HL-60/S4 treated with phorbol 12-myristate 13-acetate at 8.2 ng/mL for 4 days and 3 days (cell line): ENCODE measurements at regions not wholly inside any gene's neighbourhood (a gene's known extent, or its start where the extent isn't known, plus 50 kb on each side); places are given as distances from the start of the nearest gene placed in this dataset.

Experiments used
- in situ Hi-C: fragments of 300-500 bp; cut with MboI; formaldehyde crosslinking; loops from 2 replicates; pipeline ENCODE4 v1.15.0; 2022; ENCODE audit warnings: low sequenced_read_pairs

- in situ Hi-C loops = no loop called here
Measured at GRCh38 chr5:68429510-68429909, 214.0 kb downstream of the PIK3R1 start.

GRCh38 chr5:68430279-68430678 lies 214.7 kb downstream of the PIK3R1 start:
- in situ Hi-C loops = no loop called here

- in situ Hi-C loops = no loop called here
Measured at GRCh38 chr5:68431186-68431585, 215.6 kb downstream of the PIK3R1 start.

DNA sequence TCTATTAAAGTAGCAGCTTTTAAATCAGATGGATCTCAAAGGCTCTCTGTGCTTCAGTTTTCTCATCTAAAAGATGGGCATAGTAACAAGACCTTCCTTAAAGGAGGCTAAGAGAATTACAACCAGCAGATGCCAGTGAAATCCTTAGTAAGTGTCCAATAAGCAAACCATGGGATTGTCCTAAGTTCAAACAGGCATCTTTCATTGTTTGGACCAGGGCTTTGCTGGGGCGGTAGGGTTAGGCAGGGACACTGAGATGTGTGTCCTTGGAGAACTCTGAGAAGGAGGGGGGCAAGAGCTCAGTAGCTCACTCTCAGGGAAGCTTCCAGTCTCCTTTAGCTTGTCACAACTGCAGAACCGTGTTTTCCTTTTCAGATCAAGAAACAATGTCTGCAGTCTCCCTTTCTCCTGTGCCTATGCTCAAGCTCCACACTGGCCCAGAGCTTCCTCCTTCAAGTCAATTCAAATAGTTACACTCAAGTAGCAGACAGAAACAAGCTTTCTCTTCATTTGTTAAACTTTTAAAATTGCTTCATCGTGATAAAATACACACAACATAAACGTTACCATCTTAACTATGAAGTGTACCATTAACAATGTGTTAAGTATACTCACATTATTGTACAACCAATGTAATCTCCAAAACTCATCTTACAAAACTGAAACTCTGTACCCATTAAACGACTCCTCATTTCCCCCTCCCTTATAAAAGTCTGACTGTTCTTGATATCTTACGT lies 216.2 kb downstream of the PIK3R1 start:
- in situ Hi-C loops = no loop called here

DNA sequence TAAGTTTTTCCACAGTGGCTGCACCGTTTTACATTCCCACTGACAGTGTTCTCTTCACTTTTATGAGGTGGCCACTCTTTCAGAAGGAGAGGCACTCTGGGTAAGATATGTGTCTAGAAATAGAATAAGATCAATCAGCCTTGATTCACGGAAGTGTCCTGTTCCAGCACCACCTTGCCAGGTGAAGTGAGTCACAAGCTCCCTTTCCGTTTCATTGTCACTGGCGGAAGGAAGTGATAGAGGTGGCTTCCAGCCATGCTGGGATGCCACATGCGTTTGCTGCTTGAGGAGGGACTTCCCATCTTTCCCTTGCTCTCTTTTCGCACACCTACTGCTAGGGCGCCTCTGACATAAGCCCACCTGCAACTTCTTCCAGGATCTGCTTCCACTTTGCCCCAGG lies 217.1 kb downstream of the PIK3R1 start:
- in situ Hi-C loops = no loop called here

DNA sequence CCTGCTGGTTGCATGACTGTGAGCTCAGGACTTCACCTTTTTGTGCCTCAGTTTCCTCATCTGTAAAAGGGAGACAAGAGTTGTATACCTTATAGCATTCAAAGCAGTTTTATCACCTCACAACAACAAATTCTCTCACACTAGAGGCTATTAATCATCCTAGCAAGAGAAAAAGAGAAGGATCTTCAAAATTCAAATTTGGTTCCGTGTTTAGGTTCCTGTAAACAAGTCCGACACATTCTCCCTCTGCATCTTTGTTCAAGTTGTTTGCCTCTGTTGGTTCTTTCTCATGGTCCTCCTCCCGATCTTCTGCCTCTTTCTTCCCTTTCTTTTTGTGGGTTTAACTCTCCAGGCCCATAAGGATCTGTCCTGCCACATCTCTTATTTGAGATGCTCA lies 218.0 kb downstream of the PIK3R1 start:
- in situ Hi-C loops = no loop called here

GRCh38 chr5:68433923-68434879 lies 218.6 kb downstream of the PIK3R1 start:
- in situ Hi-C loops = no loop called here

- in situ Hi-C loops = no loop called here
Measured at GRCh38 chr5:68435611-68436010, 220.1 kb downstream of the PIK3R1 start.

DNA sequence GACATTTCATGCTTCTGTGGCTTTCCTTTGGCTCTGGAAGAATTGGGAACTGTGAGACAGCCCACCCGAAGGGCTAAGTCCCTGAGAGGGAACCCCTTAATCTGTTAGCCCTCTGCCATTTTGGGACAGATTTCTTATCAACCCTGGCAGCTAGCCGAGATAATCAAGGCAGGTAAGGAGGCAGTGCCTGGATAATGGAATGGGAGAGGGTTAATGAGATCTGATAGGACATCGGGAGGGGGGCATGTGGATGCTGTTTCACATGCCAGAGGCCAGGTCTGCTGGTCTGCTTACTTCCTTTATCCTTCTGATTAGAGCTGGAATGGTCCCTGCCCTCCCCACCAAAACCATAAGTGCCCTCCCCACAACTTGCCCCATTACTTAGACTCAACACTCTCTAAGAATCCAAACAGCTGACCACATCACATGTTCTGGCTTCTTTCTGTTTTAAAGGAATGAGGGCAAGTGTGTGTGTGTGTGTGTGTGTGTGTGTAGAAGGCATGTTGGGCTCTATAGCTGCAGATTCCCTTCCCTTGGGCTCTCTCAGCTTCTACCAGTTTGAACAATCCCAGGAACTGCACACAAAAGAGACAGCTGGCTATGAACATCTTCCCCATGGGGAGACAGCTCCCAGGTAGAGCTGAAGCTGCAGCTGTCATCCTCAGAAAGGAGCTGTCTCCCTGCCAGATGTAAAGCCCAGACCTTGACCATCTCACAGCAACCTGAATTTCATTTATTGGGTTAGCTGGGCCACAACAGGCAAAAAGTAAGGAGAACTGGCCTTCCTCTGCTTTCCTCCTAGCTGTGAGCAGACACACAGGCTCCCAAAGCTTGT lies 221.3 kb downstream of the PIK3R1 start:
- in situ Hi-C loops = no loop called here

- in situ Hi-C loops = no loop called here
Measured at GRCh38 chr5:68438876-68439275, 223.3 kb downstream of the PIK3R1 start.

DNA sequence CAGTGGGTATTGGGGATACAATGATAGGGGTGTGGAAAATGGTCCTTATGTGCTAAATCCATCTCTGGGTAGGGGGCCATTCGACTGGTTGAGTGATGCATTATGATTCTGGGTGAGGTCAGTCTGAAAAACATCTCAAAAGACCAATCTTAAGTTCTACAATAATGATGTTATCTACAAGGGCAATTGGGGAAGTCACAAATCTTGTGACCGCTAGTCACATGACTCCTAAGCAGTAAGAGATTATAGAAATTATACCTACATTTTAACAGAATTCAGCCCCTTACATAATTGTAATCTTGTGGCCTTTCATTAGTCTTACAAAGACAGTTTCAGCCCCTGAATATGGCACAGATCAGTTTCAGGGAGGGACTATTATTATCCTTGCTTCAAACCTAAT lies 224.7 kb downstream of the PIK3R1 start:
- in situ Hi-C loops = no loop called here

GRCh38 chr5:68440651-68441050 lies 225.1 kb downstream of the PIK3R1 start:
- in situ Hi-C loops = no loop called here

DNA sequence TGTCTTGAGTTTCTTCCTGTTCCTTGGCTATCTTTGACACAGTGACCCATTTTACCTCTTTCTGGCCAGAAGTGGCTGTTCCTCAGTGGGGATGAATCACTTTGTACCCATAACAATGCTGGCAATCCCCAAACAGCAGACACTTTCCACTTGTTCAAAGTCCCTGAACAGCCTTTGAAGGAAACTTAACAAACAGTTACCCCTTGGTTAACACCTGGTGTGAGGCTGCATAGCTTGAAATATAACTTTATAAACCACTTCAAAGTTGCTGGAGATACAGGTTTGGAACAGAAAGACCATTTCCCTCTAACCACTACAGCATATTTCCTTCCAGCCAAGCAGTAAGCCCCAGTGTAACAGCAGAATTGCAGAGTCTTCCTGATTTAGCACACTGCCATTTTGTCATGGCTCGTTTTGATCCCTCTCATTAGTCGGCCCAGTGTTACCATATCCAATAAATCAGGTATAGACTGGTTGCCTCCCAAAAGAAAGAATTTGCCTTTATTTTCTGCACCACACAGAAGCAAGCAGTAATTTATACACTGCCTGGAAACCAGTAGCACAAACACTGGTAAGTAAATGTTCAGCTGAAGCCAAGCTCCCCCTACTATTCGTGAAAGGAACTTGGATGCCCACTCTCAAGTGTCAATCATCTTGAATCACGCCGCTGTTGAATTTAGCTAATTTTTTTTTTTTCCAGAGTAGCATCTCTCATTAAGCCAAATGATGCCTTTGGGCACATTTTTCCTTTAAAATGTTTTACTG lies 225.9 kb downstream of the PIK3R1 start:
- in situ Hi-C loops = no loop called here

GRCh38 chr5:68443091-68443490 lies 227.5 kb downstream of the PIK3R1 start:
- in situ Hi-C loops = no loop called here

DNA sequence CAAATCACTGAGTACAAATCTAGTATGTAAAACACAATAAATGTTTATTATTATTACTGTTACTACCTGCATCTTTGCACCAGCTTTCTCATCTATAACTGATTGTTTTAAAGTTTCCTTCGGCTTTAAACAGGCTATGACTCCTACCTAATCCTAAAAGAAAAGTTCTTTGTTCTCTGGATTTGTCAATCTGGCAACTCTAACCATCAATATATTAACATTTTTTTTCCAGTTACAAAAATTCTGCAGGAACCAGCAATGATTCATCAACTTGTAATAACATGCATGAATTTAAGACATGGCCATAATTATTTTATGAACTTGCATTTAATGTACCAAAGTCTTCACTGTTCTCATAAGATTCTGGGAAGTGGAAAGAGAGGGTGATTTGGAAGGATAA lies 228.5 kb downstream of the PIK3R1 start:
- in situ Hi-C loops = no loop called here

DNA sequence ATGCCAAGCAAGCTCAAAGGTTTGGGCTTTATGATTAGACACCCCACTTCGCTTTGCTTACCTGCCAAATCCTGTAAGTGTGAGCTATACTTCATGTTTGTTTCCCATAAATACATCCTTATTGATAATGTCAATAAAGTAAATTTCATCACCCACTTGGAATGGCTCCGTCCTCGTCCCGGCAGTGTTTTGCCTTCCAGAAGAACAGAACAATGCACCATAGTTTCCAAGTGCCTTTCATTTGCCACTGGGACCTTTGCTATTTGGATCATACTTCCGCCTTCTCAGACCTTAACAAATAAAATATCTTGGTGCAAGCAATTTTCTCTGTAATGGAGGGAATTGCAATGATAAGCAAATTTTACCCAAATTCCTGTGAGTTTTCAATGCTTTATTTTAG lies 229.3 kb downstream of the PIK3R1 start:
- in situ Hi-C loops = no loop called here

- in situ Hi-C loops = no loop called here
Measured at GRCh38 chr5:68445257-68446069, 229.9 kb downstream of the PIK3R1 start.

- in situ Hi-C loops = no loop called here
Measured at GRCh38 chr5:68446070-68446357, 230.5 kb downstream of the PIK3R1 start.

DNA sequence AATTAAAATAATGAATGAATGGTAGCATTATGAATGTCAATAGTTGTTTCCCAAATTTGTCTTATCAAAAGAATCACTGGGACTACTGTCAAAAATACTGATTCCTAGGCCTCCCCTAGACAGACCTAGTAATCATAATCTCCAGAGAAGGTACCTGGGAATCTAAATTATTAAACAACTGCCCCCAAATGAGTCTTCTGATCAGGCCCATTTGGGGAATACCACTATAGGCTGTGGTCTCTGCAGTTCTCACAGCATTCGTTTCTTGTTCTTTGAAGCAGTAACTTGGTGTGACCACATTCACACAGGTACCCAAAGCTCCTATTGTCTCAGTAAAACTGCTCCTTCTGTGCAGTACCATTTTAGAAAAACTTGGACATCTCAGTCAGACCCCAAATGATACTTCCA lies 230.9 kb downstream of the PIK3R1 start:
- in situ Hi-C loops = no loop called here
